ENCODE measurements at regions not wholly inside any gene's neighbourhood (a gene's known extent, or its start where the extent isn't known, plus 50 kb on each side); places are given as distances from the start of the nearest gene placed in this dataset.

DNA sequence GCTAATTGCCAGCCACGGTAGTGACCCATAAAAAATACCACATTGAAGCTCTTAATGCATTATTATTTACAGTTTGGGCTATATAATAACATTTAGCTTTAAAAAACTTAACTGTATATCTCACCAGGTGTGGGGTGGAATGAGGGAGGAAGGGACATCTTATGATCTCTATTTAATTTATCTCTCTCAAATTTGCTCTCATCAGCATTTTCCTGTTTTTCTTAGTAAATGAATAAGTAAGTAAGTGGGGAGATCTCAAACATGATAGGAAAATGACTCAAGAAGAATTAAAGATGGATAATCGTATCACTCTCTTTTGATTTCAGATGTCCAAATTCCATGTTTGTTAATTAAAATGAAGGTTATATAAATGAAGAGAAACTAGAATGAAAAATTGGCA is 200.7 kb upstream of the NR3C2 start:
- TF ChIP-seq, protein P1, sequence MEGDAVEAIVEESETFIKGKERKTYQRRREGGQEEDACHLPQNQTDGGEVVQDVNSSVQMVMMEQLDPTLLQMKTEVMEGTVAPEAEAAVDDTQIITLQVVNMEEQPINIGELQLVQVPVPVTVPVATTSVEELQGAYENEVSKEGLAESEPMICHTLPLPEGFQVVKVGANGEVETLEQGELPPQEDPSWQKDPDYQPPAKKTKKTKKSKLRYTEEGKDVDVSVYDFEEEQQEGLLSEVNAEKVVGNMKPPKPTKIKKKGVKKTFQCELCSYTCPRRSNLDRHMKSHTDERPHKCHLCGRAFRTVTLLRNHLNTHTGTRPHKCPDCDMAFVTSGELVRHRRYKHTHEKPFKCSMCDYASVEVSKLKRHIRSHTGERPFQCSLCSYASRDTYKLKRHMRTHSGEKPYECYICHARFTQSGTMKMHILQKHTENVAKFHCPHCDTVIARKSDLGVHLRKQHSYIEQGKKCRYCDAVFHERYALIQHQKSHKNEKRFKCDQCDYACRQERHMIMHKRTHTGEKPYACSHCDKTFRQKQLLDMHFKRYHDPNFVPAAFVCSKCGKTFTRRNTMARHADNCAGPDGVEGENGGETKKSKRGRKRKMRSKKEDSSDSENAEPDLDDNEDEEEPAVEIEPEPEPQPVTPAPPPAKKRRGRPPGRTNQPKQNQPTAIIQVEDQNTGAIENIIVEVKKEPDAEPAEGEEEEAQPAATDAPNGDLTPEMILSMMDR (IDR thresholded peaks at IDR 0.05) = no peak
- TF ChIP-seq POLR2A (IDR thresholded peaks at IDR 0.05) = no peak

All from vagina (tissue), 2 donors.